GM23338 (cell line): ENCODE measurements at regions not wholly inside any gene's neighbourhood (a gene's known extent, or its start where the extent isn't known, plus 50 kb on each side); places are given as distances from the start of the nearest gene placed in this dataset.

Source experiments
- ATAC-seq: fragments of 200-7000 bp; cut with Tn5 transposase; 3 replicates; pipeline ENCODE4 v1.9.1; 2020
- DNase-seq: peaks from one replicate; pipeline ENCODE4 v3.0.0-alpha.2; 2015; ENCODE audit warnings: low spot score
- H2AFZ ChIP-seq: fragments of 200-600 bp; sonication (generic); 2 replicates; pipeline ENCODE4 v1.8.0; 2016; ENCODE audit warnings: antibody characterized with exemption, mild to moderate bottlenecking, moderate library complexity
- H3F3A ChIP-seq: fragments of 200-600 bp; sonication (generic); replicated peaks from 2 replicates; pipeline ENCODE4 v1.8.0; 2017; ENCODE audit warnings: antibody characterized with exemption, mixed run types, low read depth
- H3K27ac ChIP-seq: fragments of 200-600 bp; sonication (generic); 2 replicates; pipeline ENCODE4 v1.6.1; 2016; ENCODE audit warnings: low read depth
- H3K27me3 ChIP-seq: fragments of 200-600 bp; sonication (generic); 2 replicates; pipeline ENCODE4 v1.8.0; 2016; ENCODE audit warnings: mild to moderate bottlenecking, mixed run types, moderate library complexity; ENCODE audit not compliant: insufficient read depth
- H3K36me3 ChIP-seq: fragments of 200-600 bp; sonication (generic); 2 replicates; pipeline ENCODE4 v1.8.0; 2016; ENCODE audit warnings: mild to moderate bottlenecking; ENCODE audit not compliant: insufficient read depth
- H3K4me1 ChIP-seq: fragments of 200-600 bp; sonication (generic); 2 replicates; pipeline ENCODE4 v1.8.0; 2016; ENCODE audit warnings: mild to moderate bottlenecking, moderate library complexity; ENCODE audit not compliant: insufficient read depth
- H3K4me2 ChIP-seq: fragments of 200-600 bp; sonication (generic); 2 replicates; pipeline ENCODE4 v1.7.1; 2017; ENCODE audit warnings: mixed run types
- H3K4me3 ChIP-seq: fragments of 200-600 bp; sonication (generic); 2 replicates; pipeline ENCODE4 v1.6.1; 2016; ENCODE audit warnings: mixed run types
- H3K79me2 ChIP-seq: fragments of 200-600 bp; sonication (generic); replicated peaks from 2 replicates; pipeline ENCODE4 v1.8.0; 2017; ENCODE audit warnings: mild to moderate bottlenecking; ENCODE audit not compliant: insufficient read depth
- H3K9me2 ChIP-seq: fragments of 200-600 bp; sonication (generic); 2 replicates; pipeline ENCODE4 v1.8.0; 2017; ENCODE audit not compliant: insufficient read depth
- H4K20me1 ChIP-seq: fragments of 200-600 bp; sonication (generic); replicated peaks from 2 replicates; pipeline ENCODE4 v1.8.0; 2017; ENCODE audit warnings: mild to moderate bottlenecking; ENCODE audit not compliant: insufficient read depth
- H3K27ac Mint-ChIP-seq: 2 replicates; pipeline ENCODE4 v1.8.0; 2020; ENCODE audit warnings: inconsistent platforms, mild to moderate bottlenecking, moderate library complexity, mixed read lengths
- H3K27me3 Mint-ChIP-seq: 3 replicates; pipeline ENCODE4 v1.8.0; 2022; ENCODE audit warnings: low read depth, mild to moderate bottlenecking, moderate library complexity, mixed read lengths, inconsistent platforms; ENCODE audit not compliant: insufficient read depth, poor library complexity
- H3K36me3 Mint-ChIP-seq: 3 replicates; pipeline ENCODE4 v1.8.0; 2021; ENCODE audit warnings: low read depth, mild to moderate bottlenecking, inconsistent platforms, moderate library complexity, mixed read lengths
- H3K4me1 Mint-ChIP-seq: 3 replicates; pipeline ENCODE4 v1.8.0; 2020; ENCODE audit warnings: mild to moderate bottlenecking, inconsistent platforms, mixed read lengths
- H3K4me3 Mint-ChIP-seq: 3 replicates; pipeline ENCODE4 v1.8.0; 2021; ENCODE audit warnings: moderate library complexity, mild to moderate bottlenecking, inconsistent platforms, mixed read lengths
- H3K9me3 Mint-ChIP-seq: 3 replicates; pipeline ENCODE4 v1.8.0; 2020; ENCODE audit warnings: moderate library complexity, mild to moderate bottlenecking, inconsistent platforms, mixed read lengths
- CREB1 ChIP-seq: fragments of 250-450 bp; sonication (Bioruptor Pico); IDR thresholded peaks from 2 replicates; pipeline ENCODE4 v1.5.0; 2020; ENCODE audit warnings: low read depth, mild to moderate bottlenecking, moderate library complexity
- EZH2 ChIP-seq: fragments of 200-600 bp; sonication (generic); IDR thresholded peaks from one replicate; pipeline ENCODE4 v1.8.0; 2017; ENCODE audit warnings: antibody characterized with exemption, mild to moderate bottlenecking, low read depth; ENCODE audit not compliant: unreplicated experiment
- EZH2phosphoT487 ChIP-seq: fragments of 200-600 bp; sonication (generic); IDR thresholded peaks from one replicate; pipeline ENCODE4 v1.8.1; 2018; ENCODE audit warnings: antibody characterized with exemption; ENCODE audit not compliant: unreplicated experiment
- JUNB ChIP-seq: IDR thresholded peaks from one replicate; pipeline ENCODE4 v1.6.1; 2016; ENCODE audit warnings: antibody characterized with exemption; ENCODE audit not compliant: unreplicated experiment
- POLR2AphosphoS5 ChIP-seq: IDR thresholded peaks from 2 replicates; pipeline ENCODE4 v1.6.1; 2016; ENCODE audit warnings: antibody characterized with exemption, low read depth
- ZNF114 ChIP-seq: fragments of 250-450 bp; sonication (Bioruptor Pico); IDR thresholded peaks from 2 replicates; pipeline ENCODE4 v1.5.0; 2020; ENCODE audit warnings: mild to moderate bottlenecking, moderate library complexity
- TF ChIP-seq, protein P1 (sequence below): IDR thresholded peaks from one replicate; pipeline ENCODE4 v1.6.1; 2018; ENCODE audit warnings: antibody characterized with exemption; ENCODE audit not compliant: unreplicated experiment
- TF ChIP-seq, protein P2 (sequence below): fragments of 250-450 bp; sonication (Bioruptor Pico); IDR thresholded peaks from 2 replicates; pipeline ENCODE4 v1.5.0; 2020; ENCODE audit warnings: mild to moderate bottlenecking, moderate library complexity

DNA sequence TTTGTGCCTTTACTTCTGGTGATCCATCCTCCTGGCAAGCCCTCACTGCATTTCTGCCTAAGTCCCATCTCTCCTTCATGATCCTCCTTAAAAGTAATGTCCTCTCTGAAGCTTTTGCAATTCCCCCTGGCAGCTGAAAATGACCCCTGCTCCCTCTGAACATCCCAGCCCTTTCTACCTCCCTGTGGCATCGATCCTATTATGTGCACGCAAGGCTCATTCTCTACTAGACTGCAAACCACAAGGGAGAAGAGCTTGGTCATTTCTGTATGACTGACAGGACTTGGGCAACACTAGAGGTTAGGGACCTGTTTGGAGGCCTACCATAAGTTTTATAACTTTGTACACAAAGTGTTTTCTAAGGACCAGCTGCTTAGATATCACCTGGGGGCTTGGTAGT is 50.8 kb upstream of the RAP2C start:
- H3K4me3 Mint-ChIP-seq, result no peak overlapping the region
- peaks cover 2% of the 10 kb centered on the region; the same call in 1 of the 3 replicates for H3K4me1 Mint-ChIP-seq
- Histone ChIP-seq H3K9me2 (no peaks in the 10 kb centered on the region), H4K20me1 (no peaks in the 10 kb centered on the region), H3K79me2 (no peaks in the 10 kb centered on the region), H3K4me3 (no peak overlapping the region), H2AFZ (no peak overlapping the region), H3K4me1 (no peaks in the 10 kb centered on the region), H3F3A (no peaks in the 10 kb centered on the region), H3K36me3 (no peaks in the 10 kb centered on the region), H3K4me2 (no peak overlapping the region), H3K27me3 (no peaks in the 10 kb centered on the region), H3K27ac (no peak overlapping the region)
- H3K36me3 Mint-ChIP-seq, result no peaks in the 10 kb centered on the region
- no peak for DNase-seq
- H3K9me3 Mint-ChIP-seq, result no peaks in the 10 kb centered on the region; the same call in 2 of the 3 replicates
- no peaks in the 10 kb centered on the region for H3K27me3 Mint-ChIP-seq
- H3K27ac Mint-ChIP-seq, result no peak overlapping the region
- TF ChIP-seq EZH2phosphoT487, result no peak
- TF ChIP-seq JUNB, result no peak
- no peak for TF ChIP-seq EZH2
- TF ChIP-seq, protein P1, sequence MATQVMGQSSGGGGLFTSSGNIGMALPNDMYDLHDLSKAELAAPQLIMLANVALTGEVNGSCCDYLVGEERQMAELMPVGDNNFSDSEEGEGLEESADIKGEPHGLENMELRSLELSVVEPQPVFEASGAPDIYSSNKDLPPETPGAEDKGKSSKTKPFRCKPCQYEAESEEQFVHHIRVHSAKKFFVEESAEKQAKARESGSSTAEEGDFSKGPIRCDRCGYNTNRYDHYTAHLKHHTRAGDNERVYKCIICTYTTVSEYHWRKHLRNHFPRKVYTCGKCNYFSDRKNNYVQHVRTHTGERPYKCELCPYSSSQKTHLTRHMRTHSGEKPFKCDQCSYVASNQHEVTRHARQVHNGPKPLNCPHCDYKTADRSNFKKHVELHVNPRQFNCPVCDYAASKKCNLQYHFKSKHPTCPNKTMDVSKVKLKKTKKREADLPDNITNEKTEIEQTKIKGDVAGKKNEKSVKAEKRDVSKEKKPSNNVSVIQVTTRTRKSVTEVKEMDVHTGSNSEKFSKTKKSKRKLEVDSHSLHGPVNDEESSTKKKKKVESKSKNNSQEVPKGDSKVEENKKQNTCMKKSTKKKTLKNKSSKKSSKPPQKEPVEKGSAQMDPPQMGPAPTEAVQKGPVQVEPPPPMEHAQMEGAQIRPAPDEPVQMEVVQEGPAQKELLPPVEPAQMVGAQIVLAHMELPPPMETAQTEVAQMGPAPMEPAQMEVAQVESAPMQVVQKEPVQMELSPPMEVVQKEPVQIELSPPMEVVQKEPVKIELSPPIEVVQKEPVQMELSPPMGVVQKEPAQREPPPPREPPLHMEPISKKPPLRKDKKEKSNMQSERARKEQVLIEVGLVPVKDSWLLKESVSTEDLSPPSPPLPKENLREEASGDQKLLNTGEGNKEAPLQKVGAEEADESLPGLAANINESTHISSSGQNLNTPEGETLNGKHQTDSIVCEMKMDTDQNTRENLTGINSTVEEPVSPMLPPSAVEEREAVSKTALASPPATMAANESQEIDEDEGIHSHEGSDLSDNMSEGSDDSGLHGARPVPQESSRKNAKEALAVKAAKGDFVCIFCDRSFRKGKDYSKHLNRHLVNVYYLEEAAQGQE, result no peak
- no peak for TF ChIP-seq POLR2AphosphoS5
- TF ChIP-seq CREB1, result no peak
- no peak for TF ChIP-seq ZNF114 (CRISPR knock-in tag)
- TF ChIP-seq, protein P2, sequence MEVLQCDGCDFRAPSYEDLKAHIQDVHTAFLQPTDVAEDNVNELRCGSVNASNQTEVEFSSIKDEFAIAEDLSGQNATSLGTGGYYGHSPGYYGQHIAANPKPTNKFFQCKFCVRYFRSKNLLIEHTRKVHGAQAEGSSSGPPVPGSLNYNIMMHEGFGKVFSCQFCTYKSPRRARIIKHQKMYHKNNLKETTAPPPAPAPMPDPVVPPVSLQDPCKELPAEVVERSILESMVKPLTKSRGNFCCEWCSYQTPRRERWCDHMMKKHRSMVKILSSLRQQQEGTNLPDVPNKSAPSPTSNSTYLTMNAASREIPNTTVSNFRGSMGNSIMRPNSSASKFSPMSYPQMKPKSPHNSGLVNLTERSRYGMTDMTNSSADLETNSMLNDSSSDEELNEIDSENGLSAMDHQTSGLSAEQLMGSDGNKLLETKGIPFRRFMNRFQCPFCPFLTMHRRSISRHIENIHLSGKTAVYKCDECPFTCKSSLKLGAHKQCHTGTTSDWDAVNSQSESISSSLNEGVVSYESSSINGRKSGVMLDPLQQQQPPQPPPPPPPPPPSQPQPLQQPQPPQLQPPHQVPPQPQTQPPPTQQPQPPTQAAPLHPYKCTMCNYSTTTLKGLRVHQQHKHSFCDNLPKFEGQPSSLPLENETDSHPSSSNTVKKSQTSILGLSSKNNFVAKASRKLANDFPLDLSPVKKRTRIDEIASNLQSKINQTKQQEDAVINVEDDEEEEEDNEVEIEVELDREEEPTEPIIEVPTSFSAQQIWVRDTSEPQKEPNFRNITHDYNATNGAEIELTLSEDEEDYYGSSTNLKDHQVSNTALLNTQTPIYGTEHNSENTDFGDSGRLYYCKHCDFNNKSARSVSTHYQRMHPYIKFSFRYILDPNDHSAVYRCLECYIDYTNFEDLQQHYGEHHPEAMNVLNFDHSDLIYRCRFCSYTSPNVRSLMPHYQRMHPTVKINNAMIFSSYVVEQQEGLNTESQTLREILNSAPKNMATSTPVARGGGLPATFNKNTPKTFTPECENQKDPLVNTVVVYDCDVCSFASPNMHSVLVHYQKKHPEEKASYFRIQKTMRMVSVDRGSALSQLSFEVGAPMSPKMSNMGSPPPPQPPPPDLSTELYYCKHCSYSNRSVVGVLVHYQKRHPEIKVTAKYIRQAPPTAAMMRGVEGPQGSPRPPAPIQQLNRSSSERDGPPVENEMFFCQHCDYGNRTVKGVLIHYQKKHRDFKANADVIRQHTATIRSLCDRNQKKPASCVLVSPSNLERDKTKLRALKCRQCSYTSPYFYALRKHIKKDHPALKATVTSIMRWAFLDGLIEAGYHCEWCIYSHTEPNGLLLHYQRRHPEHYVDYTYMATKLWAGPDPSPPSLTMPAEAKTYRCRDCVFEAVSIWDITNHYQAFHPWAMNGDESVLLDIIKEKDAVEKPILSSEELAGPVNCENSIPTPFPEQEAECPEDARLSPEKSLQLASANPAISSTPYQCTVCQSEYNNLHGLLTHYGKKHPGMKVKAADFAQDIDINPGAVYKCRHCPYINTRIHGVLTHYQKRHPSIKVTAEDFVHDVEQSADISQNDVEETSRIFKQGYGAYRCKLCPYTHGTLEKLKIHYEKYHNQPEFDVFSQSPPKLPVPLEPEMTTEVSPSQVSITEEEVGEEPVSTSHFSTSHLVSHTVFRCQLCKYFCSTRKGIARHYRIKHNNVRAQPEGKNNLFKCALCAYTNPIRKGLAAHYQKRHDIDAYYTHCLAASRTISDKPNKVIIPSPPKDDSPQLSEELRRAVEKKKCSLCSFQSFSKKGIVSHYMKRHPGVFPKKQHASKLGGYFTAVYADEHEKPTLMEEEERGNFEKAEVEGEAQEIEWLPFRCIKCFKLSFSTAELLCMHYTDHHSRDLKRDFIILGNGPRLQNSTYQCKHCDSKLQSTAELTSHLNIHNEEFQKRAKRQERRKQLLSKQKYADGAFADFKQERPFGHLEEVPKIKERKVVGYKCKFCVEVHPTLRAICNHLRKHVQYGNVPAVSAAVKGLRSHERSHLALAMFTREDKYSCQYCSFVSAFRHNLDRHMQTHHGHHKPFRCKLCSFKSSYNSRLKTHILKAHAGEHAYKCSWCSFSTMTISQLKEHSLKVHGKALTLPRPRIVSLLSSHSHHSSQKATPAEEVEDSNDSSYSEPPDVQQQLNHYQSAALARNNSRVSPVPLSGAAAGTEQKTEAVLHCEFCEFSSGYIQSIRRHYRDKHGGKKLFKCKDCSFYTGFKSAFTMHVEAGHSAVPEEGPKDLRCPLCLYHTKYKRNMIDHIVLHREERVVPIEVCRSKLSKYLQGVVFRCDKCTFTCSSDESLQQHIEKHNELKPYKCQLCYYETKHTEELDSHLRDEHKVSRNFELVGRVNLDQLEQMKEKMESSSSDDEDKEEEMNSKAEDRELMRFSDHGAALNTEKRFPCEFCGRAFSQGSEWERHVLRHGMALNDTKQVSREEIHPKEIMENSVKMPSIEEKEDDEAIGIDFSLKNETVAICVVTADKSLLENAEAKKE, result no peak
- no peak for ATAC-seq
